Activated naive CD4-positive, alpha-beta T cell treated with Interleukin-2 at 50 U/mL for 16 hours (primary cell): ENCODE measurements at regions not wholly inside any gene's neighbourhood (a gene's known extent, or its start where the extent isn't known, plus 50 kb on each side); places are given as distances from the start of the nearest gene placed in this dataset.
"Not testable (repeated sequence)": the region's sequence is repeated elsewhere in the genome, so short reads cannot be mapped to it uniquely, and the experiment has no call there.

ENCODE experiments used
- DNase-seq: peaks from one replicate; pipeline ENCODE4 v3.0.0-alpha.2; 2020

GRCh38 chrX:137194164-137194563, 160.4 kb upstream of the GPR101 start:
- peak; percentile 4 for DNase-seq

- no peak for DNase-seq
Observed at GRCh38 chrX:137187540-137187939, 153.7 kb upstream of the GPR101 start.

- DNase-seq = no peak
Observed at GRCh38 chrX:137178392-137178791, 144.6 kb upstream of the GPR101 start.

GRCh38 chrX:137172317-137172948, 138.6 kb upstream of the GPR101 start:
- no peak for DNase-seq

- DNase-seq = no peak
Observed at GRCh38 chrX:137171626-137172025, 137.8 kb upstream of the GPR101 start.

GRCh38 chrX:137166591-137166990, 132.8 kb upstream of the GPR101 start:
- DNase-seq = no peak

GRCh38 chrX:137164329-137164728, 130.5 kb upstream of the GPR101 start:
- DNase-seq = no peak

GRCh38 chrX:137151403-137151802, 117.6 kb upstream of the GPR101 start:
- DNase-seq = no peak

GRCh38 chrX:137143864-137144263, 110.1 kb upstream of the GPR101 start:
- no peak for DNase-seq

- DNase-seq = not testable (repeated sequence)
Observed at GRCh38 chrX:137122651-137123050, 88.9 kb upstream of the GPR101 start.

GRCh38 chrX:137119049-137119448, 85.3 kb upstream of the GPR101 start:
- DNase-seq = no peak

- no peak for DNase-seq
Observed at GRCh38 chrX:137118536-137118935, 84.7 kb upstream of the GPR101 start.

- no peak for DNase-seq
Observed at GRCh38 chrX:137118136-137118535, 84.3 kb upstream of the GPR101 start.

GRCh38 chrX:137107877-137108276, 74.1 kb upstream of the GPR101 start:
- DNase-seq = not testable (repeated sequence)

- no peak for DNase-seq
Observed at GRCh38 chrX:137101273-137101990, 67.6 kb upstream of the GPR101 start.
